Kidney (tissue), 13 donors: ENCODE measurements at regions not wholly inside any gene's neighbourhood (a gene's known extent, or its start where the extent isn't known, plus 50 kb on each side); places are given as distances from the start of the nearest gene placed in this dataset.

Source experiments
- DNase-seq, 5 donors: peaks; one replicate each; pipeline ENCODE4 v3.0.0-alpha.2; 2013 to 2020
- FAIRE-seq: peaks from 2 replicates; lab custom pipeline; 2012; peaks lifted over from hg19 to GRCh38; lab: Jason Lieb, UNC
- H3K27ac ChIP-seq, 2 donors: one replicate each; pipeline ENCODE4 v1.7.0; 2013; ENCODE audit warnings: low read depth in 2 of 2, low read length in 2 of 2, inconsistent platforms in 1 of 2
- H3K27me3 ChIP-seq: one replicate; pipeline ENCODE4 v1.7.1; 2013; ENCODE audit warnings: low read length, inconsistent platforms; ENCODE audit not compliant: control insufficient read depth, insufficient read depth
- H3K36me3 ChIP-seq, 3 donors: one replicate each; pipeline versions ENCODE4 v1.7.0 to v1.7.1; 2013; ENCODE audit warnings: low read length in 3 of 3, control low read depth in 1 of 3, inconsistent platforms in 1 of 3; ENCODE audit not compliant: insufficient read depth in 3 of 3, control insufficient read depth in 2 of 3
- H3K4me1 ChIP-seq, 3 donors: one replicate each; pipeline versions ENCODE4 v1.7.0 to v1.7.1; 2013; ENCODE audit warnings: low read length in 3 of 3, inconsistent platforms in 1 of 3, low read depth in 1 of 3; ENCODE audit not compliant: control insufficient read depth in 2 of 3, insufficient read depth in 2 of 3
- H3K4me3 ChIP-seq, 3 donors: one replicate each; pipeline versions ENCODE4 v1.7.0 to v1.8.1; 2013; ENCODE audit warnings: low read length in 3 of 3, control low read depth in 1 of 3, inconsistent platforms in 1 of 3
- H3K9ac ChIP-seq, 3 donors: one replicate each; pipeline versions ENCODE4 v1.7.0 to v1.7.1; 2013; ENCODE audit warnings: low read length in 3 of 3, control low read depth in 1 of 3, inconsistent platforms in 1 of 3
- H3K9me3 ChIP-seq, 3 donors: one replicate each; pipeline versions ENCODE4 v1.7.0 to v1.7.1; 2013; ENCODE audit warnings: low read length in 3 of 3, control low read depth in 1 of 3, inconsistent platforms in 1 of 3; ENCODE audit not compliant: control insufficient read depth in 2 of 3, insufficient read depth in 1 of 3
- intact Hi-C: fragments of 100-400 bp; cut with DNase I; formaldehyde crosslinking; loops from one replicate; pipeline ENCODE4 v1.11.1; 2022
- TF ChIP-seq, protein P1 (sequence below): IDR thresholded peaks from 3 replicates; pipeline ENCODE4 v1.5.1; 2012; ENCODE audit warnings: mild to moderate bottlenecking, moderate library complexity, borderline replicate concordance; ENCODE audit not compliant: insufficient read depth; ENCODE audit errors: extremely low read depth
- donor health status: control.
- donor health status: control.
- donor health status: control.
- donor health status: control.
- donor health status: control.
- donor health status: DM: yes; HTN: yes; CAD: no.
- donor health status: Normal renal cell carcinoma (clear cell type).

DNA sequence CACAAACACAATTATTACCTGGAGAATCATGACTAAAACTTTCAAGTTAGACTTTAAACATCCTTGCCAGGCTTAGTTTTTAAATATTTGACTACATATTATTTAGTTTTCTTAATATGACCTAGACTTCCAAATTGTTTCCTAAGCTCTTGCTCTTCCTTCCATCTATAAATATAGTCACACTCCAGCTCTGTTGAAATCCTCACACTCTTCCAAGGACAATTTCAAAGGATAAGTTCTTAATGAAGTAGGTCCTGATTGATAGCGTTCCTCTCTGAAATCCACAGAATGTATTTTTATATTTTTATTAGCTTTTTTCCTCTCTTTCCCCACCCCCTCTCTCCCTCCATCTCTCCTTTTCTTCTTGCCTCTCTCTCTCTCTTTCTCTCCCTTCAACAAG, 1074.1 kb upstream of the PCDH20 start:
- no peak overlapping the region for H3K27ac ChIP-seq
- DNase-seq (no peak), FAIRE-seq (no peak)
- H3K9me3 ChIP-seq, result no peaks in the 10 kb centered on the region
- no peak overlapping the region for H3K4me3 ChIP-seq
- H3K9ac ChIP-seq, result no peak overlapping the region
- H3K4me1 ChIP-seq, result no peaks in the 10 kb centered on the region
- intact Hi-C loops, result no loop called here
- no peaks in the 10 kb centered on the region for H3K27me3 ChIP-seq
- TF ChIP-seq, protein P1, sequence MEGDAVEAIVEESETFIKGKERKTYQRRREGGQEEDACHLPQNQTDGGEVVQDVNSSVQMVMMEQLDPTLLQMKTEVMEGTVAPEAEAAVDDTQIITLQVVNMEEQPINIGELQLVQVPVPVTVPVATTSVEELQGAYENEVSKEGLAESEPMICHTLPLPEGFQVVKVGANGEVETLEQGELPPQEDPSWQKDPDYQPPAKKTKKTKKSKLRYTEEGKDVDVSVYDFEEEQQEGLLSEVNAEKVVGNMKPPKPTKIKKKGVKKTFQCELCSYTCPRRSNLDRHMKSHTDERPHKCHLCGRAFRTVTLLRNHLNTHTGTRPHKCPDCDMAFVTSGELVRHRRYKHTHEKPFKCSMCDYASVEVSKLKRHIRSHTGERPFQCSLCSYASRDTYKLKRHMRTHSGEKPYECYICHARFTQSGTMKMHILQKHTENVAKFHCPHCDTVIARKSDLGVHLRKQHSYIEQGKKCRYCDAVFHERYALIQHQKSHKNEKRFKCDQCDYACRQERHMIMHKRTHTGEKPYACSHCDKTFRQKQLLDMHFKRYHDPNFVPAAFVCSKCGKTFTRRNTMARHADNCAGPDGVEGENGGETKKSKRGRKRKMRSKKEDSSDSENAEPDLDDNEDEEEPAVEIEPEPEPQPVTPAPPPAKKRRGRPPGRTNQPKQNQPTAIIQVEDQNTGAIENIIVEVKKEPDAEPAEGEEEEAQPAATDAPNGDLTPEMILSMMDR, result no peak
- no peaks in the 10 kb centered on the region for H3K36me3 ChIP-seq

DNA sequence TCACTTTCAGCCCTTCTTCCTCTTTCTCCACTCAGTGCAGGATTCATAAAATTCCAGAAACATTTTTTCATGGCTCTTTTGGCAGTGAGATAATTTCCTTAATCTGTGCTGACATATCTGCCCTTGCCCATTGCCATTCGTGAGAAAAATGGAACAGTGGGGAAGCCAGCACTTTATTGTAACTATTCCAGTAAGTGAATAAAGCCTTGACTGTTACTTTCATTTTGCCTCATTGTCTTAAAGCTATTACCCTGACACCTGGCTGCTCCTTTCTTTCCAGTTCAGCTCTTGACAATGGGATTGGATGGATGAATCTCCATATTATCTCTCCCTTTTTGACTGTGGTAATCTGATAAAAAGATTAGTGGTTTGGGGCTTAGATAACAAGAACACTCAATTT, 1068.1 kb upstream of the PCDH20 start:
- intact Hi-C loops, result no loop called here
- Histone ChIP-seq H3K9ac (no peak overlapping the region), H3K27me3 (no peaks in the 10 kb centered on the region), H3K9me3 (no peaks in the 10 kb centered on the region), H3K36me3 (no peaks in the 10 kb centered on the region), H3K27ac (no peak overlapping the region), H3K4me3 (no peak overlapping the region), H3K4me1 (no peaks in the 10 kb centered on the region)
- DNase-seq (no peak), FAIRE-seq (no peak)
- TF ChIP-seq, protein P1, result no peak

DNA sequence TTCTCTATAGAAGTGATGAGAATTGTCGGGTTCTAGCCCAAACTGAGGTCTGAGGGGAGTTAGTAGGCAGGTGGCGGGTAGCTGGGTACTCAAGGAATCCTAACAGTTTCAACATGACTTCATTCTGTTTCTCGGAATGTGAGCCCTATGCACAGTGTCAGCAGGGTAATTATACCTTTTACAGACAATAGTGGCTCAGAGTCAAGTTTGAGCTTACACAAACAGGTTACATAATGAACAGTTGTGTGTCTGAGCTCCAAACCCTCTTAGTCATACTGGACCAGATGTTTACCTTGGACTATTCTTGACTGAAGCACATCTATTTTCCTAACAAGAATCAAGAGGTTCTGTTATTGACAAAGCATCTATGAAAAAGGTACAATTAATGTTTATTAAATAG, 1066.7 kb upstream of the PCDH20 start:
- no peaks in the 10 kb centered on the region for H3K36me3 ChIP-seq
- DNase-seq (no peak), FAIRE-seq (no peak)
- no peak overlapping the region for H3K4me3 ChIP-seq
- H3K9ac ChIP-seq, result no peak overlapping the region
- H3K27me3 ChIP-seq, result no peaks in the 10 kb centered on the region
- intact Hi-C loops, result no loop called here
- H3K4me1 ChIP-seq, result no peaks in the 10 kb centered on the region
- TF ChIP-seq, protein P1, result no peak
- H3K9me3 ChIP-seq, result no peaks in the 10 kb centered on the region
- no peak overlapping the region for H3K27ac ChIP-seq

DNA sequence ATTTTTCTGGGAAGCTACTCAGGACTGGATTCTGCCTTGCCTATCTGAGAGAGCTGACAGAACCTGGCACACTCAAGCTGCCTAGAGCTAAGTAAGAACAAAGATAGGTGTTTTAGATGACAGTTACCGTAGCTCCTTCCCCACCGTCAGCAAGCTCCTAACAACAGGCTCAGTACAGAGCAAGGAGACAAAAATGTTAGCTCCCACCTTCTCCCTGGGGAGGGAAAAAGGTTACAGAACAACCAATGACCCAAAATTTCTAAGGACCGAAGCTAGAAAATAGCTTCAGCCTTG, 1058.2 kb upstream of the PCDH20 start:
- no peak for DNase-seq
- no peak overlapping the region for H3K27ac ChIP-seq
- no peak overlapping the region for H3K4me3 ChIP-seq
- no peak for FAIRE-seq
- H3K4me1 ChIP-seq, result no peaks in the 10 kb centered on the region
- H3K27me3 ChIP-seq, result no peaks in the 10 kb centered on the region
- H3K9ac ChIP-seq, result no peak overlapping the region
- no peaks in the 10 kb centered on the region for H3K9me3 ChIP-seq
- H3K36me3 ChIP-seq, result no peaks in the 10 kb centered on the region
- intact Hi-C loops, result no loop called here
- TF ChIP-seq, protein P1, result no peak
